Activated B cell treated with CpG ODN at 0.5 μM for 24 hours (primary cell): ENCODE measurements at regions not wholly inside any gene's neighbourhood (a gene's known extent, or its start where the extent isn't known, plus 50 kb on each side); places are given as distances from the start of the nearest gene placed in this dataset.

Source experiments
- ATAC-seq: fragments of 200-7000 bp; cut with Tn5 transposase; one replicate; pipeline ENCODE4 v1.10.0; 2021; ENCODE audit warnings: low read depth, mild to moderate bottlenecking, moderate library complexity
- CTCF ChIA-PET: fragments of 350-600 bp; sonication (Branson Sonifier 250); formaldehyde crosslinking; loops from one replicate; lab custom pipeline; 2021; ENCODE audit warnings: antibody characterized with exemption; lab: Charles Lee
- POLR2A ChIA-PET: fragments of 350-600 bp; sonication (Branson Sonifier 250); formaldehyde crosslinking; loops from one replicate; lab custom pipeline; 2021; ENCODE audit warnings: antibody characterized with exemption; lab: Charles Lee
- DNase-seq: peaks from one replicate; pipeline ENCODE4 v3.0.0; 2022
- H3K27ac Mint-ChIP-seq: one replicate; pipeline ENCODE4 v1.8.0; 2020; ENCODE audit warnings: mixed read lengths
- H3K27me3 Mint-ChIP-seq: one replicate; pipeline ENCODE4 v1.8.0; 2021; ENCODE audit warnings: mixed read lengths
- H3K36me3 Mint-ChIP-seq: one replicate; pipeline ENCODE4 v1.8.0; 2021; ENCODE audit warnings: low read depth, mixed read lengths
- H3K4me1 Mint-ChIP-seq: one replicate; pipeline ENCODE4 v1.8.0; 2021; ENCODE audit warnings: mixed read lengths
- H3K4me3 Mint-ChIP-seq: one replicate; pipeline ENCODE4 v1.8.0; 2020; ENCODE audit warnings: mild to moderate bottlenecking, mixed read lengths
- H3K9me3 Mint-ChIP-seq: one replicate; pipeline ENCODE4 v1.8.0; 2020; ENCODE audit warnings: mixed read lengths
- CTCF ChIP-seq: fragments of 200-600 bp; IDR thresholded peaks from one replicate; pipeline ENCODE4 v1.8.0; 2022; ENCODE audit warnings: antibody characterized with exemption, mild to moderate bottlenecking
- intact Hi-C: fragments of 100-400 bp; cut with micrococcal nuclease; formaldehyde crosslinking; loops from one replicate; pipeline ENCODE4 v1.15.1; 2024

GRCh38 chr4:126468144-126468543, 1153.4 kb downstream of the FAT4 start:
- Mint-ChIP-seq H3K4me1 (no peaks in the 10 kb centered on the region), H3K36me3 (no peaks in the 10 kb centered on the region), H3K4me3 (no peak overlapping the region), H3K9me3 (no peaks in the 10 kb centered on the region), H3K27ac (no peak overlapping the region), H3K27me3 (no peaks in the 10 kb centered on the region)
- intact Hi-C loops: no loop called here
- DNase-seq: no peak
- no peak for TF ChIP-seq CTCF
- no peak for ATAC-seq
- CTCF ChIA-PET: no interaction called here
- POLR2A ChIA-PET: no interaction called here

GRCh38 chr4:126470862-126471261, 1156.1 kb downstream of the FAT4 start:
- POLR2A ChIA-PET: no interaction called here
- H3K36me3 Mint-ChIP-seq: no peaks in the 10 kb centered on the region
- CTCF ChIA-PET: no interaction called here
- H3K27ac Mint-ChIP-seq: no peak overlapping the region
- DNase-seq (no peak), ATAC-seq (no peak)
- H3K4me1 Mint-ChIP-seq: no peaks in the 10 kb centered on the region
- no peaks in the 10 kb centered on the region for H3K27me3 Mint-ChIP-seq
- intact Hi-C loops: no loop called here
- no peak for TF ChIP-seq CTCF
- no peak overlapping the region for H3K4me3 Mint-ChIP-seq
- peaks cover 3% of the 10 kb centered on the region for H3K9me3 Mint-ChIP-seq

- H3K36me3 Mint-ChIP-seq: no peaks in the 10 kb centered on the region
- H3K27me3 Mint-ChIP-seq: no peaks in the 10 kb centered on the region
- POLR2A ChIA-PET: no interaction called here
- no peak for TF ChIP-seq CTCF
- DNase-seq (no peak), ATAC-seq (no peak)
- intact Hi-C loops: no loop called here
- H3K4me3 Mint-ChIP-seq: no peak overlapping the region
- peaks cover 5% of the 10 kb centered on the region for H3K9me3 Mint-ChIP-seq
- no peaks in the 10 kb centered on the region for H3K4me1 Mint-ChIP-seq
- CTCF ChIA-PET: no interaction called here
- no peak overlapping the region for H3K27ac Mint-ChIP-seq
These were observed 1157.0 kb upstream of the INTU start for GRCh38 chr4:126475730-126476129.

- intact Hi-C loops: no loop called here
- H3K4me1 Mint-ChIP-seq: no peaks in the 10 kb centered on the region
- POLR2A ChIA-PET: no interaction called here
- CTCF ChIA-PET: no interaction called here
- TF ChIP-seq CTCF: no peak
- H3K36me3 Mint-ChIP-seq: no peaks in the 10 kb centered on the region
- no peak overlapping the region for H3K4me3 Mint-ChIP-seq
- peaks cover 5% of the 10 kb centered on the region for H3K9me3 Mint-ChIP-seq
- no peak overlapping the region for H3K27ac Mint-ChIP-seq
- no peaks in the 10 kb centered on the region for H3K27me3 Mint-ChIP-seq
- no peak for DNase-seq
- ATAC-seq: no peak
These were observed 1153.0 kb upstream of the INTU start for GRCh38 chr4:126479709-126480108.

GRCh38 chr4:126482311-126482710, 1150.4 kb upstream of the INTU start:
- ATAC-seq (no peak), DNase-seq (no peak)
- POLR2A ChIA-PET: no interaction called here
- Mint-ChIP-seq H3K9me3 (no peaks in the 10 kb centered on the region), H3K4me1 (no peaks in the 10 kb centered on the region), H3K27me3 (no peaks in the 10 kb centered on the region), H3K27ac (no peak overlapping the region), H3K36me3 (no peaks in the 10 kb centered on the region), H3K4me3 (no peak overlapping the region)
- intact Hi-C loops: no loop called here
- TF ChIP-seq CTCF: no peak
- CTCF ChIA-PET: no interaction called here
